ENCODE measurements at regions not wholly inside any gene's neighbourhood (a gene's known extent, or its start where the extent isn't known, plus 50 kb on each side); places are given as distances from the start of the nearest gene placed in this dataset.
A peak's percentile ranks its signal among the peaks of the same experiment; 100 is the strongest.
"Not testable (repeated sequence)": the region's sequence is repeated elsewhere in the genome, so short reads cannot be mapped to it uniquely, and the experiment has no call there.

- Histone ChIP-seq H3K27ac (ENCODE audit: low read depth, low read length) (no peak overlapping the region), H3K9ac (ENCODE audit: low read length) (no peak overlapping the region), H2AFZ (ENCODE audit: low read depth, low read length) (no peak overlapping the region), H3K4me1 (ENCODE audit: insufficient read depth, low read length) (no peaks in the 10 kb centered on the region), H3K4me2 (ENCODE audit: low read length) (no peak overlapping the region), H3K79me2 (ENCODE audit: insufficient read depth, low read length) (no peaks in the 10 kb centered on the region), H4K20me1 (ENCODE audit: insufficient read depth, low read length) (no peaks in the 10 kb centered on the region), H3K27me3 (ENCODE audit: insufficient read depth, low read length) (no peaks in the 10 kb centered on the region), H3K4me3 (ENCODE audit: insufficient read depth, low read depth, low read length) (no peak overlapping the region), H3K9me3 (ENCODE audit: insufficient read depth, low read depth, low read length) (no peaks in the 10 kb centered on the region), H3K36me3 (ENCODE audit: insufficient read depth, low read length) (no peaks in the 10 kb centered on the region)
- no peaks in the 10 kb centered on the region for H3K9me3 Mint-ChIP-seq (ENCODE audit: unreplicated experiment)
- no peaks in the 10 kb centered on the region for H3K27me3 Mint-ChIP-seq (ENCODE audit: low read depth, unreplicated experiment)
- no peaks in the 10 kb centered on the region for H3K36me3 Mint-ChIP-seq (ENCODE audit: low read depth, unreplicated experiment)
- no peak for TF ChIP-seq EZH2 (IDR thresholded peaks at IDR 0.05; ENCODE audit: insufficient read depth, low read length)
- no peak for TF ChIP-seq CTCF (IDR thresholded peaks at IDR 0.05; ENCODE audit: insufficient read depth, low read depth, low read length)
- no peak overlapping the region for H3K27ac Mint-ChIP-seq (ENCODE audit: unreplicated experiment)
- FAIRE-seq (no peak), DNase-seq (ENCODE audit: low read depth) (no peak)
- no peaks in the 10 kb centered on the region for H3K4me1 Mint-ChIP-seq (ENCODE audit: low read depth, unreplicated experiment)
- no peak overlapping the region for H3K4me3 Mint-ChIP-seq (ENCODE audit: unreplicated experiment)
Observed at GRCh38 chr3:6468589-6468988, 392.3 kb upstream of the GRM7 start.

- no peaks in the 10 kb centered on the region for H3K9me3 ChIP-seq (ENCODE audit: insufficient read depth, low read depth, low read length)
- H3K4me3 ChIP-seq (ENCODE audit: insufficient read depth, low read depth, low read length) = no peak overlapping the region
- TF ChIP-seq EZH2 (IDR thresholded peaks at IDR 0.05; ENCODE audit: insufficient read depth, low read length) = no peak
- TF ChIP-seq CTCF (IDR thresholded peaks at IDR 0.05; ENCODE audit: insufficient read depth, low read depth, low read length) = no peak
- no peaks in the 10 kb centered on the region for H3K4me1 Mint-ChIP-seq (ENCODE audit: low read depth, unreplicated experiment)
- H3K4me2 ChIP-seq (ENCODE audit: low read length) = no peak overlapping the region
- H3K4me1 ChIP-seq (ENCODE audit: insufficient read depth, low read length) = no peaks in the 10 kb centered on the region
- no peak overlapping the region for H3K4me3 Mint-ChIP-seq (ENCODE audit: unreplicated experiment)
- FAIRE-seq = no peak
- H3K27me3 ChIP-seq (ENCODE audit: insufficient read depth, low read length) = no peaks in the 10 kb centered on the region
- H3K27ac ChIP-seq (ENCODE audit: low read depth, low read length) = no peak overlapping the region
- no peaks in the 10 kb centered on the region for H3K9me3 Mint-ChIP-seq (ENCODE audit: unreplicated experiment)
- no peaks in the 10 kb centered on the region for H3K36me3 ChIP-seq (ENCODE audit: insufficient read depth, low read length)
- DNase-seq (ENCODE audit: low read depth) = no peak
- H4K20me1 ChIP-seq (ENCODE audit: insufficient read depth, low read length) = no peaks in the 10 kb centered on the region
- H2AFZ ChIP-seq (ENCODE audit: low read depth, low read length) = no peak overlapping the region
- H3K27ac Mint-ChIP-seq (ENCODE audit: unreplicated experiment) = no peak overlapping the region
- no peaks in the 10 kb centered on the region for H3K36me3 Mint-ChIP-seq (ENCODE audit: low read depth, unreplicated experiment)
- H3K79me2 ChIP-seq (ENCODE audit: insufficient read depth, low read length) = no peaks in the 10 kb centered on the region
- H3K27me3 Mint-ChIP-seq (ENCODE audit: low read depth, unreplicated experiment) = no peaks in the 10 kb centered on the region
- no peak overlapping the region for H3K9ac ChIP-seq (ENCODE audit: low read length)
Observed at GRCh38 chr3:6471744-6472143, 389.2 kb upstream of the GRM7 start.

GRCh38 chr3:6490487-6491327, 370.2 kb upstream of the GRM7 start:
- not testable (repeated sequence) for H3K4me1 ChIP-seq (ENCODE audit: insufficient read depth, low read length); H3K9me3 Mint-ChIP-seq (ENCODE audit: unreplicated experiment); H4K20me1 ChIP-seq (ENCODE audit: insufficient read depth, low read length); FAIRE-seq; H3K36me3 ChIP-seq (ENCODE audit: insufficient read depth, low read length); H3K27me3 ChIP-seq (ENCODE audit: insufficient read depth, low read length); H3K9ac ChIP-seq (ENCODE audit: low read length); H3K79me2 ChIP-seq (ENCODE audit: insufficient read depth, low read length); H3K4me1 Mint-ChIP-seq (ENCODE audit: low read depth, unreplicated experiment); H2AFZ ChIP-seq (ENCODE audit: low read depth, low read length); DNase-seq (ENCODE audit: low read depth); H3K27me3 Mint-ChIP-seq (ENCODE audit: low read depth, unreplicated experiment); H3K9me3 ChIP-seq (ENCODE audit: insufficient read depth, low read depth, low read length); H3K4me3 ChIP-seq (ENCODE audit: insufficient read depth, low read depth, low read length); H3K36me3 Mint-ChIP-seq (ENCODE audit: low read depth, unreplicated experiment); H3K4me2 ChIP-seq (ENCODE audit: low read length); H3K27ac ChIP-seq (ENCODE audit: low read depth, low read length)
- H3K27ac Mint-ChIP-seq (ENCODE audit: unreplicated experiment) = peak overlapping the region; percentile 66
- H3K4me3 Mint-ChIP-seq (ENCODE audit: unreplicated experiment) = peak overlapping the region; percentile 57
